ENCODE measurements at regions not wholly inside any gene's neighbourhood (a gene's known extent, or its start where the extent isn't known, plus 50 kb on each side); places are given as distances from the start of the nearest gene placed in this dataset.

DNA sequence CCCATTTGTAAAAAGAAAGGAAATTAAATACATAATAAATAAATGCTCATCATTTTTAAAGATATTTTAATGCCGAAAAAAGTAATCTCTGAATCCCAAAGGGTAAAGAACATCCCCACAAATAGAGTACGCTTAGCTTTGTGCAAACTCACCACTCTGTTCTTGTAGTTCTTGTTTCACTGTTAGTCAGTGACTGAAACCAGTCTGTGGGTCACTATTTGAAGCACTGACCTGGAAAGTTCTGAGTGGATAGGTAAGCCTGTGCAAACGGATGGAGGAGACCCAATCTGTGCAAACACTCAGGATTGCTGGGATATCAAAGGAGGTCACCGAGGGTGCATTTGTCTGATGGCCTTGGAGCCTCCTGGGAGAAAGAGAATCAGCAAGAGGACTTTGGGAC, 68.1 kb upstream of the TSPAN11 start:
- H3K14ac ChIP-seq (ENCODE audit: insufficient read length) = no peak overlapping the region
- no peak overlapping the region for H3K27ac ChIP-seq (ENCODE audit: low read depth, low read length)
- H2BK120ac ChIP-seq (replicated peaks; ENCODE audit: low read depth, low read length) = no peak overlapping the region
- no peak overlapping the region for H3K4me3 ChIP-seq (ENCODE audit: extremely low read depth in 1 of 4, insufficient read depth in 2 of 4, low read depth in 3 of 4, low read length in 4 of 4)
- H4K20me1 ChIP-seq (replicated peaks in 1 of 2; ENCODE audit: control insufficient read depth in 1 of 2, insufficient read depth in 2 of 2, low read length in 2 of 2) = no peaks in the 10 kb centered on the region
- no peak overlapping the region for H2BK5ac ChIP-seq (ENCODE audit: low read depth, low read length)
- no peak for DNase-seq (ENCODE audit: low read depth in 1 of 2, low spot score in 2 of 2)
- H3K4ac ChIP-seq (replicated peaks; ENCODE audit: insufficient read length, low read depth, low read length) = no peak overlapping the region
- no peak overlapping the region for H3K23ac ChIP-seq (ENCODE audit: insufficient read length)
- H2BK20ac ChIP-seq (ENCODE audit: low read length) = no peak overlapping the region
- H2BK12ac ChIP-seq (ENCODE audit: low read depth, low read length) = no peak overlapping the region
- no peak overlapping the region for H2AK5ac ChIP-seq (ENCODE audit: low read depth, low read length)
- TF ChIP-seq POLR2AphosphoS5 (IDR thresholded peaks at IDR 0.05; ENCODE audit: low read depth, low read length) = no peak
- TF ChIP-seq CREB1 (IDR thresholded peaks at IDR 0.05) = no peak
- H3K18ac ChIP-seq (ENCODE audit: extremely low read depth, low read length) = no peak overlapping the region
- no peak overlapping the region for H4K5ac ChIP-seq (ENCODE audit: insufficient read length, low read depth, low read length)
- no peaks in the 10 kb centered on the region for H3K79me1 ChIP-seq (ENCODE audit: low read depth, low read length)
- no peak overlapping the region for H2BK15ac ChIP-seq (ENCODE audit: low read length)
- no peak overlapping the region for H4K91ac ChIP-seq (replicated peaks; ENCODE audit: insufficient read length, low read length)
- H3K9ac ChIP-seq (replicated peaks in 1 of 4; ENCODE audit: extremely low read depth in 1 of 4, low read depth in 3 of 4, low read length in 3 of 4) = no peak overlapping the region
- no peak overlapping the region for H3K56ac ChIP-seq (replicated peaks; ENCODE audit: insufficient read length, low read depth, low read length)
- H3K27me3 ChIP-seq (replicated peaks in 1 of 4; ENCODE audit: control insufficient read depth in 3 of 4, extremely low read depth in 1 of 4, insufficient read depth in 3 of 4, low read length in 3 of 4) = no peaks in the 10 kb centered on the region; a peak in 1 of 7 replicates
- no peaks in the 10 kb centered on the region for H3K36me3 ChIP-seq (ENCODE audit: control insufficient read depth in 2 of 4, insufficient read depth in 4 of 4, low read length in 3 of 4)
- no peaks in the 10 kb centered on the region for H3K79me2 ChIP-seq (ENCODE audit: control insufficient read depth in 1 of 2, insufficient read depth in 2 of 2, low read length in 2 of 2)
- ChIA-PET POLR2A (ENCODE audit: partially characterized antibody) (no interaction called here), CTCF (ENCODE audit: partially characterized antibody) (interaction anchor here (2.1 kb wide), 1 partner anchor 107 kb away, joined by 4 read pairs; no protein-coding TSS in a partner anchor)
- H3K23me2 ChIP-seq (ENCODE audit: low read depth, low read length) = no peaks in the 10 kb centered on the region
- no peak overlapping the region for H2AFZ ChIP-seq (ENCODE audit: low read length)
- WGBS, 2 experiments (ENCODE audit: extremely low coverage in 1 of 2, insufficient coverage in 1 of 2, insufficient read length in 1 of 2, insufficient replicate concordance in 2 of 2, low coverage in 1 of 2, low lambda C conversion rate in 2 of 2, missing lambda C conversion rate in 1 of 2) = 90% methylated on average over 4 of the region's 4 CpGs; no CpG with 5 or more reads in 1 of the 2 experiments
- no peaks in the 10 kb centered on the region; a peak in 1 of 7 replicates for H3K4me1 ChIP-seq (replicated peaks in 1 of 4; ENCODE audit: control insufficient read depth in 3 of 4, insufficient read depth in 4 of 4, low read length in 3 of 4)
- H4K8ac ChIP-seq (ENCODE audit: extremely low read depth, insufficient read depth, low read length) = no peak overlapping the region
- no peak overlapping the region for H3K4me2 ChIP-seq (ENCODE audit: insufficient read depth in 1 of 2, low read depth in 2 of 2, low read length in 2 of 2)
- H3K9me3 ChIP-seq (ENCODE audit: insufficient read depth in 2 of 2, low read depth in 1 of 2, low read length in 1 of 2) = no peaks in the 10 kb centered on the region
- no peak for FAIRE-seq
